Skeletal muscle cell (primary cell): ENCODE measurements at regions not wholly inside any gene's neighbourhood (a gene's known extent, or its start where the extent isn't known, plus 50 kb on each side); places are given as distances from the start of the nearest gene placed in this dataset.

Source experiments
- DNase-seq: peaks from one replicate; pipeline ENCODE4 v3.0.0-alpha.2; 2010; ENCODE audit warnings: low read depth
- H3K4me3 ChIP-seq: 2 replicates; pipeline ENCODE4 v1.5.1; 2011; ENCODE audit warnings: low read depth, mild to moderate bottlenecking, control low read depth, low read length, moderate library complexity

GRCh38 chr17:6177941-6178694 lies 107.9 kb downstream of the WSCD1 start:
- H3K4me3 ChIP-seq, result no peak overlapping the region
- no peak for DNase-seq
